GM18870 (cell line): ENCODE measurements at regions not wholly inside any gene's neighbourhood (a gene's known extent, or its start where the extent isn't known, plus 50 kb on each side); places are given as distances from the start of the nearest gene placed in this dataset.
A peak's percentile ranks its signal among the peaks of the same experiment; 100 is the strongest.
"Not testable (repeated sequence)": the region's sequence is repeated elsewhere in the genome, so short reads cannot be mapped to it uniquely, and the experiment has no call there.

ENCODE experiments used
- ATAC-seq: cut with Tn5 transposase; IDR thresholded peaks from one replicate; pipeline ENCODE4 v1.9.1; 2021; ENCODE audit warnings: moderate library complexity; ENCODE audit not compliant: unreplicated experiment

DNA sequence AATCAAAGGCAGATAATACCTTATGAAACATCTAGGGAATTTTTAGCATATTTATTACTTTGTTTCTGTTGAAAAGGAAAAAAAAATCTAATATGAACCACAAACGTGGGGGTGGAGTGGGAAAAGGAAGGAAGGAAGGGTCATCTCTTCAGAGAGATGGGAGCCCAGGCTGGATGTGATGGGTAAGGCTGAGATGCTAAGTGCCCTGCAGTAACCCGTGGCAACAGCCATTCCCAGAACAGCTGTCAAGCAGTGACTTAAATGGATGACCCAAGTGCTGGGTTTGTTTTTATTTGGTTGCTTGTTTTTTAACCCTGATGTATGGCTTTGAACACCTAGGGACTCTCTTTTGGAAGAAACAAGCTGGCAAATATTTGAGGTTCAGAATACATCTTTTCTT is 50.7 kb upstream of the KLF7 start:
- no peak for ATAC-seq

GRCh38 chr2:207217442-207217841 is 51.7 kb upstream of the KLF7 start:
- ATAC-seq, result no peak

DNA sequence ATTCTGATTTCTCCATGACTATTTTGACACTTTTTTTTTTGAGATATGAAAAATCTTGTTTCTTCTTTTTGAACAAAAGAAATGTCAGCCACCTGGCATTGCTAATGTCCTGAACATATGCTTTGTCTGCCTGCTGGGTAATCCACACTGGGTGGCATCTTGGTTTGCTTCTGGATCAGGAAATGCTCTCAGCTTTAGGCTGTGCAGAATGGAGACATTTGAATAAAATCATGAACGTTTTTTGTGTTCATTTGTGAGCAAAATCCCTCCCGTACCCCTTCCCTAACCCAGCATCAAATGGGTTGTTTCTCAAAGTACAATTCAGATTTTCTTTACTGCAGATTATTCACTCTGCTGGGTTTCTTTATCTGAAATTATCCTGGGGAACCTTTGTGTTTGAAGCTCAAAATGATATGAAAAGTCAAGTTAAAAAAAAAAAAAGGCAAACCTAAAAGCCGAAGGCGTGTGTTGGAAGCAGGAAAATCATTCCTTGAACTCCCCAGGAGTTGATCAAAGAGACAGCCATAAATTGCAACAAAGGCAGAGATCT is 53.4 kb upstream of the KLF7 start:
- ATAC-seq, result no peak

GRCh38 chr2:207219676-207220501 is 54.1 kb upstream of the KLF7 start:
- no peak for ATAC-seq

DNA sequence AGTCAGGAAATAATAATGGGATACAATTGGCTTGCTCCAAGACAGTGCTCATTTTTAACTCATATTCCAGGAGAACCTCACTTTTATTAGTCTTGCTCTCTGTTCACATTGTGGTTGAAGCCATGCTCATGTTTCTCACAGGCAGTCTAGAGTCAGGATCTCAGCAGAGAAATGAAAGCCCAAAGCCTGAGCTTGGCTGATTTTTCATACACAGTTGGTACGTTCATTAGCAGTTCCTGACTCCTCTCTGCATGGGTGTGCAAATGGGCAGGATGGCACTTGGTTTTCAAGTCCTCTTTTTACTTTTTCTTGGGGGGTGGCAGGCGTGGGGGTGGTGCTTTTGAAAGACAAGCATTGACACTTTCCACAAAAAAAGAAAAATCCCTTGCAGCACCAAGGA is 56.0 kb upstream of the KLF7 start:
- no peak for ATAC-seq

GRCh38 chr2:207223051-207223450 is 57.3 kb upstream of the KLF7 start:
- ATAC-seq, result peak; percentile 85

DNA sequence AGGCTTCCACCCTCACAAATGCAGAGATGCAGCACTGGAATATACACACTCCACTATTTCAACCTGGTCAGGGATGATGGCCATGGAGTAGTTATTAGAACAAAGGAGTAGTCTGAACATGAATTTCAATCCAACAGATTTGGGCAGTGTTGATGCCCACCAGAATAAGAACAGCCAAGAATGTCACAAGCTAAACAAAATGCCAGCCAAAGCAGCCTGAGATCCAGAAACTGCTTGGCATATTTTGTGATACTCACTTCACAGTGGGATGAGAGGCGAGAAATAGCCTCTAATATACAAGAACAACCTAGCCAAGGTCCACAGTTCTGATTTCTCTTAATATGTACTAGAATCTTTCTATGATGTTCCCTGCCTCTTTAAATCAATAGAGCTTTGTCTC is 58.6 kb upstream of the KLF7 start:
- ATAC-seq, result no peak

DNA sequence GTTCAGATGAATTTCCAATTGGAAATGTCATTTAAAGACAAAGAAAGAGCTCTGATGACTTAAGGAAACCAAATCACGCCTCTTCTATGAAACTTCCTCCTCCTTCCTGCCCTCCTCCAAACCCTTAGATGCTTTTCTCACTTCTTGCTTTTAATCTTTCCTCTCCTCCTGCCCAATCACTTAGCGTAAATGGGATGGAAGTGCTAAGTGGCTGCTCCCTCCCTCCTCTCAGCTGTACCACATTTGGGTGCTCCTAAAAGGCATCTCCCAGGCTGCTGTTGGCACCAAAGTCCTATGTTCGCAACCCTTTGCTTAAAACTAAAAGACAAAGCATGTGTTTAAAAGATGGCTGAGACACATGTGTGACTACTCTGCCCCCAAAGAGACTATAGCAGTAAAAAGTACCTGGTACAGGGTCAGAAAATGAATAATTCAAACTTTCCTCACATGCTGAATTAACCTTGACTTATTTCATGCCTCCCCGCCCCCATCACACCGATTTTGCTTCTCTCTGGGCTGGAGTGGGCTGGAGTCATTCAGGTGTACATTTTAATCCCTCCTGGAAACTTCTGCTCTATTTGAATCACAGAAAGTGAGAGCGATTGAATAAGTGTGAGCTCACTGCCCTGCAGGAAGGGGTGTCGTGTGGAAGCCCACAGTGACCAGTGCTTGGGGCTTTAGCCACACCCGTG is 59.2 kb upstream of the KLF7 start:
- no peak for ATAC-seq

DNA sequence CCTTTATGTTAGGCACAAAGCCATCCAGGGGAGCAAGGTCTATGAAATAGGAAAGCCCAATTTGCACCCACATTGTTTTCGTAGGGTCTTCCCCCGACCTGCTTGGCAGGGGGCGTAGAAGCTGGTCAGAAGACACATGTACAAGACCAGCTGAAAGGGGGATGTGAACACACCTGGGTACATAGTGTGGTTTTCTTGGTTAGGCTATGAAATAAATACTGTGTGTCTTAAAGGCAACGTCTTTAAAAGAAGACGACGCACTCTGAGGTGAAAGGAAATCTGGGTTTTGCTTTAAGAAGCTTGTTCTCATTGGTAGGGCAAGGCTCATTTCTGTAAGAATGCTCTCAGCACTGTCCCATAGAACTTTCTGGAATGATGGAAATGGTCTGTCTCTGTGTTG is 60.0 kb upstream of the KLF7 start:
- no peak for ATAC-seq

DNA sequence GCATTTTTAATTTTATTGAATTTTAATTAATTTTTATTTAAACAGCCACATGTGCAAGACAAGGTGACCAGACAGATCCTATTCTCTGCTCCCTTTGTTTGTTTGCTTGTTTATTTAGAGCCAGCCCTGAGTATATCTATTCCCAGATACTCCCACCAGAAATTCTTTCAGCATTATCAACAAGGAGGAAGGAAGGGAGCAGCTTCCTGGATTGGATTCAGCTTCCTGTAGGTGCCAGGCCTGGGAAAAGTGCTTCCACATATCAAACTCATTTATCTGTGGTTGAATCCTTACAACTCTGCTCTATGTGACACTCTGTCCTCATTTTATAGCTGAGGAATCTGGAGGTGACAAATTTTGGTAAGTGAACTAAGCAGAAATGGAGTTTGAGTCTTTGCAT is 60.5 kb upstream of the KLF7 start:
- no peak for ATAC-seq

- no peak for ATAC-seq
These were observed 60.9 kb upstream of the KLF7 start for GRCh38 chr2:207226671-207227061.

- ATAC-seq, result no peak
These were observed 61.5 kb upstream of the KLF7 start for GRCh38 chr2:207227062-207227748.

GRCh38 chr2:207227749-207228145 is 62.0 kb upstream of the KLF7 start:
- ATAC-seq, result no peak

DNA sequence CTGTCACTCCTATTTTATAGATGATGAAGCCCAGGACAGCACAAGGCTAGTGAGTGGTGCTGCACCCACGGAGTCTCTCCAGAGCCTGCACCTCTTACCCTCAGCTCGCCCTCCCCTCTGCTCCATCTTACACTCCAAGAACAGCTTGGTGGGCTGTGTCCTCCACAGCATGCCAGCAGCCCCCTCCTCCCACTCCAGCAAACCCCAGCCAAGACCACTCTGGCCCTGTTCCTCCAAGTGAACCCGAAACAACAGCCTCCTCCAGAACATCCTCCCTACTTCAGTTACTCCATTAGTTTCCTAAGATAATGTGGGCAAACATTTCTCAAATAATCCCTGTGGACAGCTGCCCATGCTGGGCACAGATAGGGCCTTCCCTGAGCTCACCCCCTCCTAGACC is 62.7 kb upstream of the KLF7 start:
- ATAC-seq, result no peak

DNA sequence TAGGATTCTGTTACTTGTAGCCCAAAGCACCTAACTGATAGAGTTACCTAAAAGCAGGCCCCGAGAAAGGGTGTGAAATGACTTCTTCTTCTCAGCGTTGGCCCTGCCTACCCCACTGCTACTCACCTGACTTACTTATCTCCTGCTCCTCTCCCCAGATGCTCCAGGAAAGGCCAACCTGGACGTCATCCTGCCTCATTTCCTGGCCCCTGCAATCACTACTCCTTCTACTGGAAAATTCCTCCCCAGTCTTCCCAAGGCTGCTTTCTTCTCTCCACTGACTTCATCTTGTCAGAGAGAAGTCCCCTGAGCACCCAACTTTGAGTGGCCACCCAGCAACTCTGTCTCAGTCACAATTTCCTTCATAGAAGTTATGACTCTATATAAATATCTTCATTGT is 63.4 kb upstream of the KLF7 start:
- no peak for ATAC-seq

GRCh38 chr2:207230261-207231105 is 64.7 kb upstream of the KLF7 start:
- ATAC-seq, result no peak

DNA sequence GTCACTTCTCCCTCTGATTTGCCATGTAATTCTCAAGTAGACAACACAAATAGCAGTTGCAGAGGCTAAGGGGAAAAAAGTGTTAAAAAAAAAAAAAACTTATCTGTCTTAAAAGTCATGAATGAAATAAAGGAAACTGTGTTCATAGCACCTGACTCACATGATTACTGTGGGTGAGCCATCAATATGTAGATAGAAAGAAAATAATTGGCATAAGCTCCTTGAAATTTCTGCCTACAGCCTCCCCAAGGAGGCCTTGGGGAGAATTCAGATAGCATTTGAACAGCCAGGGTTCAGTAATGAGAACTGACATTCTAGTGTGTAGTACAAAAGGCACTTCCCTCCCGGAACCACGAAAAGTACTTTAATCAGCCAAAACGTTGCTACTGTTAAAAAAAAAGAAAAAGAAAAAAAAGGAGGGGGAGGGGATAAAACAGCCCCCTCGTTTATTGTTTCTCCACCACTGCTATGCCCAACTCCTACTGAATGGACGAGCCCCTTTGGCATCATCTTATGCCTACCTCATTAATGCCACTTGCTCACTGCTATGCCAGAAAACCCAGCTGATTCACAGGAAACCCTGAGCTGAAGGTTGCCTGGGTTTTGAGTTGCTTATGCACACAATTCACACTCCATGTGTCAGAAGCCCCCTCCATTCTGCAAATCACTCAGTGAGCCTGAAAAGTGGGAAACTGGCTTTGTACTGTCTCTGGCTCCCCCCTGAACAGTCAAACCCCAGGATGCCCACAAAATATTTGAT is 65.5 kb upstream of the KLF7 start:
- no peak for ATAC-seq

DNA sequence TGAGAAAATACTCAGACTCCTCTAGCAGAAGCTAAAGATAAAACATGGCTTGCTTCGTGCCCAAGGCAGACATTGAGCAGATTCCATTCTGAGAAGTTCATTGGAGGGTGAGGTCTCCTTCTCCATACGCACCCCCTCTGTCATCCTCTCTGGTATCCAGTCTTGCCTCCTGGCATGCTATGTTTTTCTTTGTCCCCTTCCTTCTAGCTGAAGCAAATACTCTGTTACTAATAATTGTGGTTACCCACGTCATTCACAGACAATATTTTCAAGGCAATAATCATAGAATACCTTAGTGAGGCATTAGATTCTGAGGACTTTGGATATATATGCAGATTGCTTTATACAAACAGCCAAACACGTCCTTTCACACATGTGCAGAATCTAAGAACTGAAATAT is 66.2 kb upstream of the KLF7 start:
- no peak for ATAC-seq

- ATAC-seq, result not testable (repeated sequence)
These were observed 67.4 kb upstream of the KLF7 start for GRCh38 chr2:207233141-207233540.

DNA sequence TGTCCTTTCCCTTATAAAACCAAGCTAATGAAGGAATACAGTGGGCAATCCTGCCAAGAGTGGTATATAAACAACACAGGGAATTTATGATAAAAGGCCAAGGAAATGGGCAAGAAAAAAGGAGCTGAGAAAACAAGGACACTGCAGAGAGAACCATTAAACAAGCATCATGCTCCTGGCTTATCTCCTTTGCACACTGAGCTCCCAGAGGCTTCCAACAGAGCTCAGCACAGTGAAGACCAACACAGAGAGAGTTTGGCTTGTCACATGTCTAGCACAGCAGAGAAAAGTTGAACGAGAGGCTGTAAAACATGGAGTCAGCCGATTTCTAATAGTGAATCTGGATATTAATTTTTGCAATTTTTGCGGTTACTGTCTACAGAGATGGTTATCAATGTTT is 68.0 kb upstream of the KLF7 start:
- no peak for ATAC-seq
